Prostate gland (tissue), 2 donors: ENCODE measurements at regions not wholly inside any gene's neighbourhood (a gene's known extent, or its start where the extent isn't known, plus 50 kb on each side); places are given as distances from the start of the nearest gene placed in this dataset.

ENCODE experiments used
- CTCF ChIP-seq, 4 experiments: fragments of 200-600 bp in 2 of 4; fragments of 450-650 bp in 2 of 4; sonication (generic) in 2 of 4; IDR thresholded peaks; 1 replicate in 3 of 4; 2 replicates in 1 of 4; pipeline ENCODE4 v1.5.1; 2016 to 2019; ENCODE audit warnings: antibody characterized with exemption in 4 of 4, mild to moderate bottlenecking in 2 of 4, moderate library complexity in 2 of 4
- POLR2AphosphoS5 ChIP-seq: sonication (generic); formaldehyde crosslinking; IDR thresholded peaks from one replicate; pipeline ENCODE4 v1.6.1; 2017; ENCODE audit warnings: antibody characterized with exemption

GRCh38 chr5:101955891-101956290, 340.2 kb downstream of the SLCO4C1 start:
- TF ChIP-seq CTCF (IDR thresholded peaks at IDR 0.05), result no peak
- no peak for TF ChIP-seq POLR2AphosphoS5
